HepG2 (cell line): ENCODE measurements at regions not wholly inside any gene's neighbourhood (a gene's known extent, or its start where the extent isn't known, plus 50 kb on each side); places are given as distances from the start of the nearest gene placed in this dataset.

ENCODE experiments used
- ATAC-seq: fragments of 200-7000 bp; cut with Tn5 transposase; 3 replicates; pipeline ENCODE4 v1.9.1; 2020; ENCODE audit warnings: mild to moderate bottlenecking, moderate library complexity
- BruUV-seq: library from RNA; stranded (reverse); fragments of 400-500 nt; replicated peaks from 2 replicates; lab custom pipeline; 2021; lab: Mats Ljungman, UMichigan
- CTCF ChIA-PET: fragments of 300-600 bp; formaldehyde crosslinking; extraction: SDS; loops from one replicate; lab custom pipeline; 2021; ENCODE audit warnings: low total read pairs, inconsistent platforms, low intra/inter-chr PET ratio; lab: Yijun Ruan, JAX
- POLR2A ChIA-PET: fragments of 350-600 bp; sonication (Branson Sonifier 250); formaldehyde crosslinking; loops from one replicate; lab custom pipeline; 2020; ENCODE audit warnings: antibody characterized with exemption, inconsistent platforms; lab: Yijun Ruan, JAX
- DNase-seq: peaks from one replicate; pipeline ENCODE4 v3.0.0-alpha.2; 2015; ENCODE audit warnings: low spot score
- FAIRE-seq: peaks from 3 replicates; lab custom pipeline; 2011; peaks lifted over from hg19 to GRCh38; lab: Jason Lieb, UNC
- H2AFZ ChIP-seq: one replicate; pipeline ENCODE4 v1.6.1; 2011; ENCODE audit warnings: low read length, inconsistent platforms
- H3K27ac ChIP-seq: fragments of 300-600 bp; 3 replicates; pipeline ENCODE4 v1.8.0; 2011; ENCODE audit warnings: mixed run types, mild to moderate bottlenecking, mixed read lengths, low read length, inconsistent platforms; ENCODE audit not compliant: insufficient read depth; ENCODE audit errors: extremely low read length
- H3K27me3 ChIP-seq, 2 experiments: fragments of 200-600 bp in 1 of 2; 2 replicates in 1 of 2; 3 replicates in 1 of 2; pipeline versions ENCODE4 v1.6.0 to v1.8.0; 2011; ENCODE audit warnings: low read length in 2 of 2, mild to moderate bottlenecking in 2 of 2, moderate library complexity in 2 of 2, inconsistent platforms in 1 of 2; ENCODE audit not compliant: insufficient read depth in 2 of 2, control insufficient read depth in 1 of 2
- H3K36me3 ChIP-seq, 2 experiments: fragments of 200-600 bp in 1 of 2; replicated peaks in 1 of 2; 2 replicates in 1 of 2; 3 replicates in 1 of 2; pipeline versions ENCODE4 v1.5.1 to v1.8.0; 2011; ENCODE audit warnings: low read length in 2 of 2, inconsistent platforms in 1 of 2; ENCODE audit not compliant: insufficient read depth in 2 of 2, control insufficient read depth in 1 of 2
- H3K4me1 ChIP-seq: 2 replicates; pipeline ENCODE4 v1.5.1; 2012; ENCODE audit warnings: low read length, inconsistent platforms; ENCODE audit not compliant: insufficient read depth
- H3K4me2 ChIP-seq: 2 replicates; pipeline ENCODE4 v1.6.0; 2011; ENCODE audit warnings: low read depth, low read length, inconsistent platforms
- H3K4me3 ChIP-seq, 3 experiments: fragments of 200-600 bp in 1 of 3; sonication (generic), shearing (Covaris generic) in 1 of 3; replicated peaks in 1 of 3; 2 replicates each; pipeline ENCODE4 v1.5.1; 2011 to 2016; ENCODE audit warnings: low read length in 3 of 3, inconsistent platforms in 2 of 3, low read depth in 2 of 3, mild to moderate bottlenecking in 2 of 3, control low read depth in 1 of 3, mixed read lengths in 1 of 3; ENCODE audit not compliant: insufficient read depth in 1 of 3
- H3K79me2 ChIP-seq: one replicate; pipeline ENCODE4 v1.6.1; 2011; ENCODE audit warnings: low read length, inconsistent platforms; ENCODE audit not compliant: insufficient read depth
- H3K9ac ChIP-seq: 2 replicates; pipeline ENCODE4 v1.6.0; 2011; ENCODE audit warnings: mild to moderate bottlenecking, low read depth, low read length, inconsistent platforms; ENCODE audit not compliant: insufficient read depth
- H3K9me3 ChIP-seq: 2 replicates; pipeline ENCODE4 v1.5.1; 2012; ENCODE audit warnings: mild to moderate bottlenecking, low read length
- H4K20me1 ChIP-seq: 2 replicates; pipeline ENCODE4 v1.6.0; 2011; ENCODE audit warnings: inconsistent platforms, mild to moderate bottlenecking, low read length, moderate library complexity; ENCODE audit not compliant: insufficient read depth
- BORCS8-MEF2B ChIP-seq: sonication (generic); formaldehyde crosslinking; IDR thresholded peaks from 2 replicates; pipeline ENCODE4 v1.8.0; 2022; ENCODE audit warnings: mild to moderate bottlenecking, missing genetic modification reagents
- CBX1 ChIP-seq: IDR thresholded peaks from one replicate; pipeline ENCODE4 v1.6.1; 2016; ENCODE audit warnings: antibody characterized with exemption, low read depth
- ERF ChIP-seq: IDR thresholded peaks from 2 replicates; pipeline ENCODE4 v1.6.1; 2018; ENCODE audit warnings: missing biosample characterization, missing genetic modification reagents
- ETS1 ChIP-seq: sonication (generic); formaldehyde crosslinking; IDR thresholded peaks from 2 replicates; pipeline ENCODE4 v1.4.0; 2020; ENCODE audit warnings: missing genetic modification reagents
- HCFC1 ChIP-seq: fragments of 150-350 bp; IDR thresholded peaks from 2 replicates; pipeline ENCODE4 v1.6.1; 2014; ENCODE audit warnings: low read depth, low read length
- HMG20A ChIP-seq: IDR thresholded peaks from 2 replicates; pipeline ENCODE4 v1.6.1; 2016; ENCODE audit warnings: borderline replicate concordance
- IRF9 ChIP-seq: sonication (generic); formaldehyde crosslinking; IDR thresholded peaks from 2 replicates; pipeline ENCODE4 v1.8.0; 2022; ENCODE audit warnings: missing genetic modification reagents, mild to moderate bottlenecking, borderline replicate concordance
- PBX3 ChIP-seq: sonication (generic); formaldehyde crosslinking; IDR thresholded peaks from 2 replicates; pipeline ENCODE4 v1.8.1; 2023; ENCODE audit warnings: missing genetic modification reagents, inconsistent platforms, borderline replicate concordance
- PRMT3 ChIP-seq: sonication (generic); formaldehyde crosslinking; IDR thresholded peaks from 2 replicates; pipeline ENCODE4 v1.8.1; 2022; ENCODE audit warnings: low read depth, mild to moderate bottlenecking, moderate library complexity, missing genetic modification reagents, borderline replicate concordance
- ZBTB2 ChIP-seq: sonication (generic); formaldehyde crosslinking; IDR thresholded peaks from 2 replicates; pipeline ENCODE4 v1.8.0; 2022; ENCODE audit warnings: low read depth, missing genetic modification reagents
- ZNF382 ChIP-seq: sonication (generic); formaldehyde crosslinking; IDR thresholded peaks from 2 replicates; pipeline ENCODE4 v1.5.0; 2020; ENCODE audit warnings: missing genetic modification reagents, mild to moderate bottlenecking, borderline replicate concordance
- ZNF446 ChIP-seq: sonication (generic); formaldehyde crosslinking; IDR thresholded peaks from 2 replicates; pipeline ENCODE4 v1.5.0; 2020; ENCODE audit warnings: mild to moderate bottlenecking, missing genetic modification reagents
- ZNF530 ChIP-seq: sonication (generic); formaldehyde crosslinking; IDR thresholded peaks from 2 replicates; pipeline ENCODE4 v1.5.0; 2020; ENCODE audit warnings: low read depth, mild to moderate bottlenecking, missing genetic modification reagents
- ZNF713 ChIP-seq: sonication (generic); formaldehyde crosslinking; IDR thresholded peaks from 2 replicates; pipeline ENCODE4 v1.4.0; 2020; ENCODE audit warnings: mild to moderate bottlenecking, missing genetic modification reagents
- ZNF770 ChIP-seq: sonication (generic); formaldehyde crosslinking; IDR thresholded peaks from 2 replicates; pipeline ENCODE4 v1.5.0; 2020; ENCODE audit warnings: mild to moderate bottlenecking, missing genetic modification reagents
- ZNF878 ChIP-seq: sonication (generic); formaldehyde crosslinking; IDR thresholded peaks from 2 replicates; pipeline ENCODE4 v1.8.1; 2023; ENCODE audit warnings: mild to moderate bottlenecking, missing genetic modification reagents, moderate library complexity
- WGBS: methylation state at CpG from one replicate; pipeline ENCODE4 v1.1.6; 2017; ENCODE audit warnings: low lambda C conversion rate; 5-methylcytosine and 5-hydroxymethylcytosine counted together
- in situ Hi-C: cut with HindIII; loops from 2 replicates; pipeline ENCODE4 v1.10.0; 2017; ENCODE audit warnings: low pct_unique_long_range_greater_than_20kb; ENCODE audit not compliant: extremely low pct_ligation_motif_present
- intact Hi-C: fragments of 100-400 bp; cut with micrococcal nuclease; formaldehyde crosslinking; loops from one replicate; pipeline ENCODE4 v1.10.0; 2022; ENCODE audit not compliant: unreplicated experiment

GRCh38 chr4:114287079-114287696, 307.7 kb upstream of the ARSJ start:
- no peaks in the 10 kb centered on the region for H3K27me3 ChIP-seq
- intact Hi-C loops (no loop called here), in situ Hi-C loops (no loop called here)
- ChIA-PET POLR2A (interaction anchor here (1.1 kb wide), 1 partner anchor 9 kb away, joined by 3 read pairs; no protein-coding TSS in a partner anchor), CTCF (no interaction called here)
- no peaks in the 10 kb centered on the region for H3K79me2 ChIP-seq
- peaks cover 21% of the 10 kb centered on the region for H3K4me1 ChIP-seq
- ATAC-seq (peak; percentile 100), DNase-seq (peak; percentile 78), FAIRE-seq (peak; percentile 58)
- no peaks in the 10 kb centered on the region for H3K36me3 ChIP-seq
- H3K4me3 ChIP-seq: peak overlapping the region; percentile 4 to 50 (median 31); a peak in 5 of 6 replicates
- H3K9ac ChIP-seq: no peak overlapping the region
- peak overlapping the region; percentile 13 for H2AFZ ChIP-seq
- no TSS peak for BruUV-seq
- no peaks in the 10 kb centered on the region for H4K20me1 ChIP-seq
- H3K4me2 ChIP-seq: peak overlapping the region; percentile 73
- WGBS: 57% methylated on average over 2 of the region's 10 CpGs
- no peaks in the 10 kb centered on the region for H3K9me3 ChIP-seq
- H3K27ac ChIP-seq: peak overlapping the region; percentile 70
- TF ChIP-seq BORCS8-MEF2B (CRISPR knock-in tag) (peak; percentile 67; the same call in 1 of the 2 replicates), ZNF770 (CRISPR knock-in tag) (no peak), PRMT3 (CRISPR knock-in tag) (no peak), HCFC1 (no peak), ZBTB2 (CRISPR knock-in tag) (no peak), ZNF382 (CRISPR knock-in tag) (no peak), HMG20A (peak; percentile 31; the same call in 1 of the 2 replicates), CBX1 (no peak), PBX3 (CRISPR knock-in tag) (no peak), ZNF530 (CRISPR knock-in tag) (no peak), ERF (0 out of 2 replicates have a peak, but pooled peaks have one; percentile 37), ETS1 (CRISPR knock-in tag) (no peak), IRF9 (CRISPR knock-in tag) (no peak), ZNF446 (CRISPR knock-in tag) (no peak), ZNF878 (CRISPR knock-in tag) (peak; percentile 64; the same call in 1 of the 2 replicates), ZNF713 (CRISPR knock-in tag) (no peak)
